GM18861 (cell line): ENCODE measurements at regions not wholly inside any gene's neighbourhood (a gene's known extent, or its start where the extent isn't known, plus 50 kb on each side); places are given as distances from the start of the nearest gene placed in this dataset.
A peak's percentile ranks its signal among the peaks of the same experiment; 100 is the strongest.

Source experiments
- ATAC-seq: cut with Tn5 transposase; IDR thresholded peaks from one replicate; pipeline ENCODE4 v1.9.1; 2021; ENCODE audit not compliant: unreplicated experiment

GRCh38 chr11:26023057-26023456, 308.9 kb upstream of the ANO3 start:
- no peak for ATAC-seq

- no peak for ATAC-seq
Observed at GRCh38 chr11:26025676-26026075, 306.3 kb upstream of the ANO3 start.

GRCh38 chr11:26026078-26026477, 305.9 kb upstream of the ANO3 start:
- no peak for ATAC-seq

GRCh38 chr11:26027887-26028286, 304.0 kb upstream of the ANO3 start:
- peak; percentile 79 for ATAC-seq

- ATAC-seq = peak; percentile 32
Observed at GRCh38 chr11:26028393-26028911, 303.5 kb upstream of the ANO3 start.

GRCh38 chr11:26030399-26030798, 301.5 kb upstream of the ANO3 start:
- ATAC-seq = no peak

- no peak for ATAC-seq
Observed at GRCh38 chr11:26032241-26032640, 299.7 kb upstream of the ANO3 start.

GRCh38 chr11:26035696-26036095, 296.2 kb upstream of the ANO3 start:
- ATAC-seq = no peak

- ATAC-seq = peak; percentile 55
Observed at GRCh38 chr11:26037716-26038115, 294.2 kb upstream of the ANO3 start.

GRCh38 chr11:26040339-26040738, 291.6 kb upstream of the ANO3 start:
- no peak for ATAC-seq

- no peak for ATAC-seq
Observed at GRCh38 chr11:26042113-26042512, 289.8 kb upstream of the ANO3 start.

- ATAC-seq = peak; percentile 90
Observed at GRCh38 chr11:26043665-26044064, 288.3 kb upstream of the ANO3 start.

GRCh38 chr11:26044389-26044788, 287.5 kb upstream of the ANO3 start:
- no peak for ATAC-seq

GRCh38 chr11:26045082-26045481, 286.8 kb upstream of the ANO3 start:
- ATAC-seq = no peak

GRCh38 chr11:26048271-26048670, 283.7 kb upstream of the ANO3 start:
- ATAC-seq = no peak

- ATAC-seq = no peak
Observed at GRCh38 chr11:26053966-26054365, 278.0 kb upstream of the ANO3 start.

- ATAC-seq = no peak
Observed at GRCh38 chr11:26062660-26063059, 269.3 kb upstream of the ANO3 start.

- ATAC-seq = no peak
Observed at GRCh38 chr11:26063915-26064314, 268.0 kb upstream of the ANO3 start.

- no peak for ATAC-seq
Observed at GRCh38 chr11:26065944-26066343, 266.0 kb upstream of the ANO3 start.

- no peak for ATAC-seq
Observed at GRCh38 chr11:26070714-26071380, 261.1 kb upstream of the ANO3 start.

GRCh38 chr11:26072614-26073153, 259.2 kb upstream of the ANO3 start:
- no peak for ATAC-seq

- no peak for ATAC-seq
Observed at GRCh38 chr11:26073646-26074045, 258.3 kb upstream of the ANO3 start.
